H4 (cell line): ENCODE measurements at regions not wholly inside any gene's neighbourhood (a gene's known extent, or its start where the extent isn't known, plus 50 kb on each side); places are given as distances from the start of the nearest gene placed in this dataset.

Source experiments
- DNase-seq: peaks from one replicate; pipeline ENCODE4 v3.0.0-alpha.2; 2015; ENCODE audit warnings: low spot score

GRCh38 chr18:22847392-22847791 is 85.7 kb upstream of the RBBP8 start:
- no peak for DNase-seq

GRCh38 chr18:22847867-22848451 is 85.2 kb upstream of the RBBP8 start:
- DNase-seq: no peak

GRCh38 chr18:22848615-22849014 is 84.5 kb upstream of the RBBP8 start:
- no peak for DNase-seq

- no peak for DNase-seq
Measured at GRCh38 chr18:22856870-22857269, 76.3 kb upstream of the RBBP8 start.

- no peak for DNase-seq
Measured at GRCh38 chr18:22858121-22858520, 75.0 kb upstream of the RBBP8 start.

GRCh38 chr18:22860807-22861206 is 72.3 kb upstream of the RBBP8 start:
- no peak for DNase-seq

GRCh38 chr18:22865354-22866116 is 67.6 kb upstream of the RBBP8 start:
- DNase-seq: no peak

- no peak for DNase-seq
Measured at GRCh38 chr18:22868831-22869230, 64.3 kb upstream of the RBBP8 start.

GRCh38 chr18:22871809-22872525 is 61.2 kb upstream of the RBBP8 start:
- DNase-seq: peak; percentile 54

- no peak for DNase-seq
Measured at GRCh38 chr18:22872900-22873537, 60.1 kb upstream of the RBBP8 start.

- no peak for DNase-seq
Measured at GRCh38 chr18:22879293-22879692, 53.8 kb upstream of the RBBP8 start.

- DNase-seq: no peak
Measured at GRCh38 chr18:22882084-22882483, 51.0 kb upstream of the RBBP8 start.

- DNase-seq: no peak
Measured at GRCh38 chr18:22883179-22883578, 49.9 kb upstream of the RBBP8 start.
